ENCODE measurements at regions not wholly inside any gene's neighbourhood (a gene's known extent, or its start where the extent isn't known, plus 50 kb on each side); places are given as distances from the start of the nearest gene placed in this dataset.

GRCh38 chr5:126103050-126103449 is 320.2 kb upstream of the GRAMD2B start:
- no peak for FAIRE-seq
- TF ChIP-seq FOSB (CRISPR knock-in tag; IDR thresholded peaks at IDR 0.05) (no peak), HOXB13 (CRISPR knock-in tag; IDR thresholded peaks at IDR 0.05; ENCODE audit: low read depth) (no peak), USF2 (IDR thresholded peaks at IDR 0.05) (no peak), E2F6 (IDR thresholded peaks at IDR 0.05; ENCODE audit: borderline replicate concordance, low read depth) (no peak), TP53 (CRISPR knock-in tag; IDR thresholded peaks at IDR 0.05) (no peak), NR3C1 (IDR thresholded peaks at IDR 0.05) (no peak), JUNB (IDR thresholded peaks at IDR 0.05) (no peak), NFE2L2 (conservative IDR thresholded peaks at IDR 0.05; ENCODE audit: low read length) (no peak), TFCP2L1 (CRISPR knock-in tag; IDR thresholded peaks at IDR 0.05) (no peak), ATOH8 (CRISPR knock-in tag; IDR thresholded peaks at IDR 0.05; ENCODE audit: low read depth) (no peak), POLR2AphosphoS2 (conservative IDR thresholded peaks at IDR 0.05; ENCODE audit: low read length) (no peak), BCL3 (IDR thresholded peaks at IDR 0.05) (no peak), NPAS2 (CRISPR knock-in tag; IDR thresholded peaks at IDR 0.05; ENCODE audit: borderline replicate concordance) (no peak), CHD2 (IDR thresholded peaks at IDR 0.05; ENCODE audit: low read length, partially characterized antibody) (no peak), HDAC2 (IDR thresholded peaks at IDR 0.05) (no peak)
- POLR2A ChIA-PET: no interaction called here

GRCh38 chr5:126103868-126104267 is 319.3 kb upstream of the GRAMD2B start:
- Histone ChIP-seq H3K9me3 (no peaks in the 10 kb centered on the region), H3K27ac (no peak overlapping the region), H3K4me3 (no peak overlapping the region), H3K4me2 (no peak overlapping the region), H3K4me1 (no peaks in the 10 kb centered on the region)
- WGBS (ENCODE audit: missing lambda C conversion rate): 46% methylated on average over 1 of the region's 1 CpG
- TF ChIP-seq POLR2A (IDR thresholded peaks at IDR 0.05; ENCODE audit: low read length) (no peak), USF2 (IDR thresholded peaks at IDR 0.05) (no peak), MAX (IDR thresholded peaks at IDR 0.05) (no peak), NR3C1 (IDR thresholded peaks at IDR 0.05) (no peak), CHD2 (IDR thresholded peaks at IDR 0.05; ENCODE audit: low read length, partially characterized antibody) (no peak), CTCF (IDR thresholded peaks at IDR 0.05) (no peak), RNF2 (IDR thresholded peaks at IDR 0.05; ENCODE audit: borderline replicate concordance, low read depth) (no peak), HOXA7 (CRISPR knock-in tag; IDR thresholded peaks at IDR 0.05) (no peak), CBX8 (IDR thresholded peaks at IDR 0.05) (no peak), ELK1 (IDR thresholded peaks at IDR 0.05; ENCODE audit: low read depth, low read length) (no peak), SREBF2 (IDR thresholded peaks at IDR 0.05) (no peak), KDM5A (IDR thresholded peaks at IDR 0.05) (no peak), JUN (IDR thresholded peaks at IDR 0.05) (no peak), CHD4 (IDR thresholded peaks at IDR 0.05; ENCODE audit: borderline replicate concordance) (no peak), FOSB (CRISPR knock-in tag; IDR thresholded peaks at IDR 0.05) (no peak), ZC3H11A (IDR thresholded peaks at IDR 0.05) (no peak), PBX3 (IDR thresholded peaks at IDR 0.05) (no peak), ZSCAN20 (CRISPR knock-in tag; IDR thresholded peaks at IDR 0.05) (no peak), MYC (IDR thresholded peaks at IDR 0.05; ENCODE audit: borderline replicate concordance, low read length) (no peak)
- ChIA-PET POLR2A (no interaction called here), CTCF (no interaction called here)
- ATAC-seq (no peak), DNase-seq (ENCODE audit: low read depth in 1 of 2, low spot score in 1 of 2) (no peak), FAIRE-seq (no peak)

More at GRCh38 chr5:126103050-126103449, 320.2 kb upstream of the GRAMD2B start:
- no peak for ATAC-seq
- Histone ChIP-seq H3K27ac (no peak overlapping the region), H3K4me1 (no peaks in the 10 kb centered on the region), H3K9me3 (no peaks in the 10 kb centered on the region), H3K4me2 (no peak overlapping the region), H3K4me3 (no peak overlapping the region)
- CTCF ChIA-PET: no interaction called here
- no peak for DNase-seq (ENCODE audit: low read depth in 1 of 2, low spot score in 1 of 2)
